Activated CD4-positive, alpha-beta T cell treated with anti-CD3 and anti-CD28 coated beads for 1 hour (primary cell): ENCODE measurements at regions not wholly inside any gene's neighbourhood (a gene's known extent, or its start where the extent isn't known, plus 50 kb on each side); places are given as distances from the start of the nearest gene placed in this dataset.
"Not testable (repeated sequence)": the region's sequence is repeated elsewhere in the genome, so short reads cannot be mapped to it uniquely, and the experiment has no call there.

Experiments
- DNase-seq: peaks from one replicate; pipeline ENCODE4 v3.0.0-alpha.2; 2020

DNA sequence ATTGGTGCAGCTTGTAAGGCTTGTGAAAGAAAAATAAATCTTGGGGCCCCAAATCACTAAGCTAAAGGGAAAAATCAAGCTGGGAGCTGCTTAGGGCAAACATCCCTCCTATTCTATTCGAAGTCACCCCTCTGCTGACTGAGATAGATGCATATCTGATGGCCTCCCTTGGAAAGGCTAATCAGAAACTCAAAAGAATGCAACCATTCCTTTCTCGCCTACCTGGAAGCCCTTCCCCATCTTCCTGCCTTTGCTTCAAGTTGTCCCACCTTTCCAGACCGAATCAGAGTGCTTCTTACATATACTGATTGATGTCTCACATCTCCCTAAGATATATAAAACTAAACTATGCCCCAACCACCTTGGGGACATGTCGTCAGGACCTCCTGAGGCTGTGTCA is 240.3 kb downstream of the SKIDA1 start:
- no peak for DNase-seq

DNA sequence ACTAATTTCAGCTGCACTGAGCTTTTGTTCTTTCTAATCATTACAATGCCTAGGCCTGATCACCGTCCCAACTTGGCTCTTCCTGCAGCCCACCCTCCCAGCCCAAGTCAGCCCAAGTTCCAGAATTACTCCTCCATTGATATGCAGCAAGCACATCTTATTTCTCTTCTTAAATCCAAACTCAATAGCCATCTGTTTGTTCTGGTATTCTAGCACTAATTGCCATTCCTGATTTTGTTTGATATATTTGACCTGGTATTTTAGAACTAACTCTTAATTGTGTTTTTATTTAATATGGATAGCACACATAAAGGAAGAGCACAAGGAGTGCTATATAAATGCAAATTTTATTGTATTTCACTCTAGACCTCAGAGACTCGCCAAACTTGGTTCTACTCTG is 241.2 kb downstream of the SKIDA1 start:
- DNase-seq, result no peak

DNA sequence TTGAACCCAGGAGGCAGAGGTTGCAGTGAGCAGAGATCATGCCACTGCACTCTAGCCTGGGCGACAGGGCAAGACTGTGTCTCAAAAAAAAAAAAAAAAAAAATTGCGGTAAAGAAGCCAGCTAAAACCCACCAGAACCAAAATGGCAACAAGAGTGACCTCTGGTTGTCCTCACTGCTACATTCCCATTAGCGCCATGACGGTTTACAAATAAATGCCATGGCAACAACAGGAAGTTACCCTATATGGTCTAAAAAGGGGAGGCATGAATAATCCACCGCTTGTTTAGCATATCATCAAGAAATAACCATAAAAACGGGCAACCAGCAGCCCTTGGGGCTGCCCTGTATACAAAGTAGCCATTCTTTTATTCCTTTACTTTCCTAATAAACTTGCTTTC is 242.4 kb downstream of the SKIDA1 start:
- DNase-seq, result not testable (repeated sequence)

DNA sequence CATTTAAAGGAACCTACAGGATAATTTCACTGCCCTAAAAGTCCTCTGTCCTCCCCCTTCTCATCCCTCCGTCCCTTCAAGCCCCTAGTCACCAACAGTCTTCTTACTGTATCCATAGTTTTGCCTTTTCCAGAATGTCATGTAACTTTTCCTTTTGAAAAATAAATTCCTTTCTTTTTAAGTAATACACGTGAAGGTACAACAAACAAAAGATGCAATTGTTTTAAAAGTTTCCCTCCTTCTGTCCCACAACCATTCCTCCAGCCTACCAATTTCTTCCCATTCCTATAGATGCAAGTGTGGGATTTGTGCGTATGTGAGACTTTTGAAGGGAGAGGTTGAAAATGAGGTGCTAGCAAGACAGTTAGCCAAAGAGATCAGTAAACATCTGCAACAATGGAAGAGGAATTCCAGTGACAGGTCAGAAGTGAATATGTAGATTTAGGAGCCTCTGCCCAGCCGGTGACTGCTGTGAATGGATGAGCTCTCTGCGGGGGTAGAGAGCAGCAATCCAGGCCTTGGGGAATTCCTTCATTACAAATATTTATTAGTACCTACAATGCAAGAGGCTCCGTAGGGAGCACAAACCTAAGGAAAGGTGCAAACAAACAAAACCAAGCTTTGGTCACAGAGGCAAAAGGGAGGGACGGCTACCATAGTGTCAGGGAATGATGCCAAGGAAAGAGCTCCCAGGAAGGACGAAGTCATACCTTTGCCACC is 243.6 kb downstream of the SKIDA1 start:
- no peak for DNase-seq

DNA sequence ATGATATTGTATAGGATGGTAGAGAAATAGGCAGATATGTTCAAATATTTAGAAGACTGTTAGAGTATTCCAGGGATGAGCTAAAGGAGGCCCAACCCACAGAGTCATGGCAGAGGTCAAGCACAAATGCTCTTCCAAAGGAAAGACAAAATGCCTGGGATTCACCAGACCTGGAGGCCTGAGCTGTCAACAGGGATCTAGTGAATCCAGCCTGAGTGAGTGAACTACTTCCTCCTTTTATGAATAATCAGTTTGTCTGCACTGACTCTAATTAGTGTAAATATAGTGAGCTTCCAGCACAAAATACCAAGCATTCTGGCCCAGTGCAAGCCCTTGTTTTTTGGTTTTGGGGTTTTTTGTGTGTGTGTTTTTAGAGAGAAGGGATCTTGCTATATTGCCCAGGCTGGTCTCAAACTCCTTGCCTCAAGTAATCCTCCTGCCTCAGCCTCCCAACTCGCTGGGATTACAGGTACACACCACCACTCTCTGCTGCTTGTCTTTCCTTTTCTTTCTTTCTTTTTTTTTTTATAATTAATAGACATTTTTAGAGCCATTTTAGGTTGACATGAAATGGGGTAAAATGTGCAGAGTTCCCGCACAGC is 244.4 kb downstream of the SKIDA1 start:
- DNase-seq, result no peak

DNA sequence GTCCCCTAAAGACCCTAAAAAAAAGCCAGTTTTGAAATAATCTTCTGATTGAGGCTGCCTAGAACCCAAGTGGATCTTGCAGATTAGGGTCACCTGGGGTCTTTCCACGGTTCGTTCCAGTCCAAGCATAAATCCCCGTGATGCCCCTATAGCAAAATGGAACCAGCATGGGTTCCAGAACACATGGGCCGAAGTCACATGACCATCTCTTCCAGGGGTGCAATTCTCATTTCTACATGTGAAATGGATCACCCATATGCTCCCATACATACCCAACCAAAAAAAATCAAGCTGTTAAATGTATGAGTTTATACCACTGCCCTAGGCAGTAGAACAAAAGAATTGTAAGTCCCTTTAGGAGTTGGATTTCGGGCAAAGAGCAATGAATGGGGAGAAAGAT is 245.4 kb downstream of the SKIDA1 start:
- DNase-seq, result no peak

DNA sequence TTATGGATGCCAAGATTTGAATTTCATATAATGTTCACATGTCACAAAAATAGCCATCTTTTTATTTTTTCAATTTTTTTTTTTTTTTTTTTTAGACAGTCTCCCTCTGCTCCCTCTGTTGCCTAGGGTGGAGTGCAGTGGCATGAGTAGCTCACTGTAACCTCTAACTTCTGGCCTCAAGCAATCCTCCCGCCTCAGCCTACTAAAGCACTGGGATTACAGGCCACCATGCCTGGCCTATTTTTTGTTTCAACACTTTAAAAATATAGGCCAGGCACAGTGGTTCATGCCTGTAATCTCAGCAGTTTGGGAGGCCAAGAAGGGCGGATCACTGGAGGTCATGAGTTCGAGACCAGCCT is 246.3 kb downstream of the SKIDA1 start:
- DNase-seq, result no peak

DNA sequence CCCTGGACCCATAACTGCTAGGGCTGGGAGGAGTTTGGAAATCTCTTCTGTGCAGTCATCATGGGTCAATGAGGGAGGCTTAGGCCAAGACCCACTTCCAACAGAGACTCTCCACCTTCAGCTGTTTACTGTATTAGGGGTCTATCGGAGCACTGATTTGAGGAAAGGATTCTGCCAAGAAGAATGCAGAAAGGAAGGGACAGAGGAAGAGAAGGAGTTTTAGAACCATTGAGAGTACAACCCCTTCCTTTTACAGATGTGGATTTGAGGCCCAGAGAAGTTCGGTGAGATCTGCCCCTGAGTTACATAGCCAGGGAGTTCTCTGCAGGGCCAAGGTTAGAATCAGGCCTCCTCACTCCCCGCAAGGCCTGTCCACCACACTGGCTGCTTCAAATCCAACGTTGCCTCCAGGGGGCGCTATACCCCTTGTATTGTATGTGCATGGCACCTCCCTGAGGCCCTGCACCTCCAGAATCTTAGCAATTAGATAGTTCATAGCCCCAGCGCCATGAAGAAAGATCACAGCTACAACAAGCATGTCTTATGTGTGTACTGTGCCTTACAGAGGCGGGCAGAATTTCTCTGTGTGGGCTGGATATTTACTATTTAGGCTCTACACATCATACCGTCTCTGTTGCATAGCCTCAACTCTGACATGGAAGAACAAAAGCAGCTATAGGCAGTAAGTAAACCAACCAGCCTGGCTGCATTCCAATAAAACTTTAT is 246.8 kb downstream of the SKIDA1 start:
- DNase-seq, result peak; percentile 32

DNA sequence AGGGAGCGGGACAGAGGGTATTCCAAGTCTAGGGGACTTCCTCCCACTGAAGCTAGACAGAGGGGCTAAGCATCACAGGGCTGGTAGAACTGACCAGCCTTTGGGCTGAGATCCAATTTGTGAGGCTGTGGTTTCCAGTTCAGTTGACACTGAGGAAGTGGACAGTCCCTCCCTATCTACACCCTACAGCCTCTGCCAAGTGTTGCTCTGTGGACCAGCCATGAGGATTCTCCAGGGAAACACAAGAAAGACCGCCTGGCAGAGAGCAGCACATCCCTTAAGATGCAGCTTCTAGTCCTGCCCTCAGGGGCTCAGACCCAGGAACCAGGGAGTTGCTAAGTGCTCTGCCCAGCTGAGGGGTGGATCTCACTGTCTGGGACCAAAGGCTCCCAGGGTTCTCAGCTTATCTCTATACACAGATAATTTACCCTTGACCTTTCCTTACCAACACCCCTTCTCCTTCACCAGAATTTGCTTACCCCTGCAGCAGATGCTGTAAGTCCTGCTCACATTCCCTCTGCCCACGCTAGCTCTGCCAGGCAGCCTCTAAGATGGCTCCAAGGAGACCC is 252.0 kb downstream of the SKIDA1 start:
- DNase-seq, result no peak

DNA sequence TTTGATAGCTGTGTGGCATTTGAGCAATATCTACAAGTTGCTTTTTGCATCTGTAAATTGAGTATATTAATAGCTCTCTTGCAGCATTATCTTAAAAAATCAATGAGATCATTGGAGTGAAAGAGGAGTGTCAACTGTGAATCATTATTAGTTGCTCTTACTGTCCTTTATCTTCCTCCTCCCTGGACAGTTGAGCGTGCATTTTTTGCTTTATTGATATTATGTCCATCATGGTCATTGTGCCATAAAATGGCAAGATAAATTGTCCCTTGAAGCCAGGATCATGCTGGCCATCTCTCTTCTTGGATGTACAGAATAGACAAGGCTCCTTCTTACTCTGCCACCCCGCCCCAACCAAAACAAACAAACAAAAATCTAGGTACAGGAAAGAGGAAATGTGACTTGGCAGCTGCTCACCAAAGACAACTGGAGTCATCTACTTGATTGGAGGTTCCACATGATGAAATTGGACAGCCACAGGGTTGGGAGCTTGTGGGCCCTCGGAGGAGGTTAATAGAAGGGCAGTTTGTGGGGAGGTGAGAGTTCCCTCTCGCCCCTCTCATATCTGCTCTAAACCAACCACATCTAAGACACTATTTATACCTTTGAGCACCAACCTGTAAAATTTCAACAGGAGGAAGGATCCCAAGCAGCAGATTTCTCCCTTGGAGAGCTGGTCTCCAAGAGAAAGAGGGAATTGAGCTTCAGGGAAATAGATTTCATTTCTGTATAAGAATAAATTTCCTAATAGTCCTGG is 252.7 kb downstream of the SKIDA1 start:
- DNase-seq, result no peak

DNA sequence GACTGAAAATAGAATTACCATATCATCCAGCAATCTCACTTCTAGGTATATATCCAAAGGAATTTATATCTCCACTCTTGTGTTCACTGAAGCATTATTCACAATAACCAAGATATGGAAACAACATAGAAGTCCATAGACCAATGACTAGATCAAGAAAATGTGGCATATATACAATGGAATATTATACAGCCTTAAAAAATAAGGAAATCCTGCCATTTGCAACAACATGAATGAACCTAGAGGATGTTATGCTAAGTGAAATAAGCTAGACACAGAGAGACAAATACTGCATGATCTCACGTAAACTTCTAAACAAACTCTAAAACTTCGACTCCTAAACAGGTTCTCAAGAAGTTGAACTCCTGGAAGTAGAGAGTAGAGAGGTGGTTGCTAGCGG is 254.5 kb downstream of the SKIDA1 start:
- DNase-seq, result no peak

DNA sequence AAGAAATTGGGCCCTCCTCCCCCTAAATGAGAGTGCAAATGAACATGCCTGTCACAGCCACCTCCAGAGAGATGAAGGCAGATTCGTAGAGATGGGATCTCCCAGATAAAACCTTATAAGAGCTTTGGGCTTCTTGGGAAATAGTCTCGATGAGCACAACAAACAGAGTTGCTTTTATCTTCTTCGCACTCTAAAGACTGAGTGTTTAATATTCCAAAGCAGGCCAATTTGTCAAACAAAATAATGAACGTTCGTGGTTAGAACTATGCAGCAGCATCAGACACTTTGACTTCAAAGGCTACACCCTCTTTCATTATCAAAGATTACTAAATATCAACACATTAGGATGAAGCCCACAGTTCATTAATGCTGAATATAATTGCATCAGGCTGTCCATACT is 256.2 kb downstream of the SKIDA1 start:
- no peak for DNase-seq

DNA sequence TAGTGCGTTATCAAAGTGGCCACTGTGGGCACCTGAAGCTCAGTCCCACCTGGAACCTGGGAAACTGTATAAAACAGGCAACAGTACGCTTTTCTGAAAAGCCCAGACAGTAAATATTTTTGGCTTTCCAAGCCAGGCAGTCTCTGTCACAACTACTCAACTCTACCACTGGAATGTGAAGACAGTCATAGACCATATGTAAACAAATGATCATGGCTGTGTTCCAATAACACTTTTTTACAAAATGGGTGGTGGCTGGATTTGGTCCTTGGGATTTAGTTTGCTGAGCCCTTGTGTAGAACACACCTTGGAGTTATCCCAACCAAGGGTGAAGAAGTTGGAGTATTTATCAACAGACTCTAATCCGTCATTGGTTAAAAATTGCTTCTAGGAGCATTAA is 259.9 kb downstream of the SKIDA1 start:
- no peak for DNase-seq

DNA sequence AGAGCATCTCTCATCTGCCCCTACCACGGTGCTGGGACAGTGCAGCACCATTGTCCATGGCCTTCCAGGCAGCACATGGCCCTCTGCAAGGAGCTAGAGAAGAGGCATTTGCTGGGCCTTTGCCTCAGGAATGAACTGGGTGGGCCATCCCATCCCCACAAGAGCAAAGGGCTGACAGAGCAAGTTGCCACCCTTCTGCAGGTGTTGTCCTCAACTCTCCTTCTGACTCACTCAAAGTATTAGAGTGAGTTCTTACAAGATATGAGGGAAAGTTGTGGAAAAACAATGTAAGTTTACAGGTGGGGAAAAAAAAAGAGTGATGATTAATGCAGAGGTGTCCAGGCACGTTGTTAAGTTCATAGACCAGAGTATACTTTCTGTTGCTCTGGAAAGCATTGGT is 261.2 kb downstream of the SKIDA1 start:
- no peak for DNase-seq

DNA sequence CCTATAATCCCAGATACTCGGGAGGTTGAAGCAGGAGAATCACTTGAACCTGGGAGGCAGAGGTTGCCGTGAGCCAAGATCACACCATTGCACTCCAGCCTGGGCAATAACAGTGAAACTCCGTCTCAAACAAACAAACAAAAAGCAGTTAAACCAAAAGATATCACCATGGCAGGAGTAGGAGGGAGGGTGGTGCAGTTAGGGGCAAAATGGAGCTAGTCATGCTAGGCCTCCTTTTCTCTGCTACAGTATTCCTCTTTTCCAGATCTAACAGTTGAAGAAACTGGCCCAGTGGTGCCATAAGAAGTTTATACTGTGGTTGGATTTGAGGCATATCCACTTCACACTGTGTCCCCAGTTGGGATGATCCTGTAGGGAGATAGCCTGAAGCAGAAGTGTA is 261.6 kb downstream of the SKIDA1 start:
- DNase-seq, result no peak

DNA sequence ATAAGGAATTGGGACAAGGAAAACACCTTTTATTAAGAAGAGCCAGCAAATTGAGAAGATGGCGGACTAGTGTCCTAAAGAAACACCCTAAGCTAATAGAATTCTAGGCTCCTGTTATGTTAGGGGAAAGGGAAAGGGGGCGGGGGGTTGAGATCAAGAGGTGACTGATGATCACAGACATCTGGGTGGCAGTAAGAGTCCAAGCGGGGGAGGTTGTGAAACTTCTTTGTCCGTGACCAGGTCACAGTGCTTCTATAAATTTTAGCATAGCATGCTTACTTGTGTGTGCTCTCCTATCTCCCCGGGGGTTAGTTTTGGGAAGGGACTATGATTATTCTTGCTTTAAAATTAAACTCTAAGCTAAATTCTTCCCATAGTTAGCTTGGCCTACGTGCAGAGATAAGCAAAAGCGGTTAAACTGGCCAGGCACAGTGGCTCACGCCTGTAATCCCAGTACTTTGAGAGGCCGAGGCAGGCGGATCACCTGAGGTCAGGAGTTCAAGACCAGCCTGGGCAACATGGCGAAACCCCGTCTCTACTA is 262.1 kb downstream of the SKIDA1 start:
- DNase-seq, result no peak

DNA sequence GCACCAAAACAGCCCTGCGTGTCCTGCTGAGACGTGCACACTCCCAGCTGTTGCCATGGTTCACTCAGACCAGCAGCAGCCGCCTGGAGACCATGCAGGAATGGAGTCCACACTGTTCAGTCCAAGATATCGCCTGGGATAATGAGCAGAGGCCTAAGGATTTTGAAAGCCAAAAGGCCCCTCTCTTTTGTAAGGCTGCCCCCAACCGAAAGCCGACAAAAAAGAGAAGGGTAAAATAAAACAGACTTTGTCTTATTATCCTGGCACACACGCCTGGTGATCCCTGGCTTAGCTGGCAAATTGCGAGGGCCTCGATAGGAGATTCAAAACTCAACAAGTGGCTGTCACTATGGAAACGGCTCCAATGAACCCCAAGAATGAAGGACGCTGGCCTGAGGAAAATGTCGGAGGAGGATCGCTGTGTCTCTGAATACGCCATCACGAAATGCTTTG is 263.6 kb downstream of the SKIDA1 start:
- no peak for DNase-seq

DNA sequence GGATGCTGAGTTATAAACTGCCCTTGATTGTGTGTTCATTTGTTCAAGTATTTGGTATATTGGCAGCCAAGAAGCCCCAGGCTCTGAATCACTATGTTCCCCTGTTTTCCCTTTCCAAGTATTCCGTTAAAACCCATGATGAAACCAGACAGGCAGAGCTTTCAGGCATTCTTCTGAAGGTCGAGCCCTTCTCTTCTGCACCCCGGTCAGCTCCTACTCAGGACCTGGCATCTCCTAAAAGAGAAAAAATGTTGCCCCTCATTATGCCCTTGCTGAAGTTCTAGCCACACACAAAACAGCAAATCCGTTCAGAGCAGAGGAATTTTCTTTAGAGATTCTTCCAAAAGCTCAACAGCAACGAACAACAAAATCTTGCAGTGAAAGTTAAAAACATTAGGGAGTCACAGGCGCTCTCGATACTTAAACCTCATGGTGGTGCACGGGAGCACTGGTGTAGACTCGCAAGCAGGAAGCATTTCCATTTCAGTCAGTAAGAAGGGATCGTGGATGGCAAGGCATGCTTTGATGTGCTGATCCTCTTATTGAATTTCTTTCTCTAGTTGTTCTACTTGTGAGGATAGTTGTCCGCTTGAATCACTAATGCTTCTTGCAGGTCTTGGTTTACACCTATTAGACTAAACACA is 264.9 kb downstream of the SKIDA1 start:
- no peak for DNase-seq

DNA sequence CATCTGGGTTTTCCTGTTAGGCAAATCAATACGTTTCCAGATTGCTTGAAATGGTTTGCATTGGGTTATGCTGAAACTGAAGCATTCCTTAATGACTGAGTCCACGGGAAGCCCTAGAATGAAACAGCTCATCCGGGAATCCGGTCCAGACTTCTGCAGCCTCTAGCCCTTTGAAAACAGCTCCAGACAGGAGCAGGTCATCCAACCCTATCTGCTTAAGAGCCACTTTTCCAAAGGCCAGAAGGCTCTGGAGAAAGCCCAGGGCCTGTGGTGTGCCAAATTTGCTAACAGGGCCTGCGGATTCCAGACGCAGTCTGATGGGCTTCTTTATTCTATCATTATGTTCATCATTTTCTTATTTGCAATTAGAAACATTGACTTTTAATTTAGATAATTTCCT is 265.4 kb downstream of the SKIDA1 start:
- no peak for DNase-seq

DNA sequence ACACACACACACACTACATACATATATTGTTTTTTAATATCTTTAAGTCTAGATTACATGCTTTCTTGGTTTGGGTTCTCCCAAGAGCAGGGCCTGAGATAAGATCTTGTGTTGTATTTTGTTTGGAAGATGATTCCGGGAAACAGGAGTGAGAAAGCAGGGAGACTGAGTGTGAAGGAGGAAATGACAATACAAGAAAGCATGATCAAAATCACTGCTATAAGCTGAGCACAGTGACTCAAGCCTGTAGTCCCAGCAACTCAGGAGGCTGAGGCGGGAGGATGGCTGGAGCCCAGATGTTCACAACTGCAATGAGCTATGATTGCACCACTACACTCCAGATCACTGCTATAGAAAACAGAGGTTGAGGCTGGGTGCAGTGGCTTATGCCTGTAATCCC is 267.6 kb downstream of the SKIDA1 start:
- DNase-seq, result no peak

DNA sequence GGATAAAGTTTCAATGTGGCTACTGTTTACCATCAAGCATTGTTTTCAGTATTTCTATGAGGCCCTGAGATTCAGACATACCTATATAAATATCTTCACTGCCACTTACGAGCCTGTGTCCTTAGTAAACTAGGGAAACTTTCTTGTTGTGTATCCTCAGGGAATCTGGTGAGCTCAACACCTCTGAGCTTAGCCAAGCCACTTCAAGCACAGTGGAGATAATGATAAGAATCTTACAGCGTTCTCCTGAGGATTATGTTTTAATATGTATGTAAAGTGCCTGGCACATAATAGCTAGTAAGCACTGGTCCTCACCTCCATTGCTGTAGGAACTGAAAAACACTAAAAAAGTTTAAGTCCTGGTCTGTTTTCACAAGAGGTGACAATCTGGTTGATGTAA is 268.3 kb downstream of the SKIDA1 start:
- DNase-seq, result no peak

DNA sequence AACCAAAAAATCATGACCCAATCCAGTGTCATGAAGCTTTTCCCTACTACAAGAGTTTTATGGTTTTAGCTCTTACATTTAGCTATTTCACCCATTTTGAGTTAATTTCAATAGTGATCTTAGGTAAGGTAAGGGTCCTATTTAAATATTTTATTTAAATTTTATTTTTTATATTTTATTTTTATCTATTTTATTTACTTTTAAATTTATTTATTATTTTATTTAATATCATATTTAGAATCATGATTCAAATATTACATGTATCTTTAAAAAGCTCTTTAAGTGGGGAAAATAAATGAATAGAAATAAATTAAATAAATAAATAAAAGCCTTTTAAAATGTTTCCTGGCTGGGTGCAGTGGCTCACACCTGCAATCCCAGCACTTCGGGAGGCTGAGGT is 276.0 kb downstream of the SKIDA1 start:
- DNase-seq, result no peak

DNA sequence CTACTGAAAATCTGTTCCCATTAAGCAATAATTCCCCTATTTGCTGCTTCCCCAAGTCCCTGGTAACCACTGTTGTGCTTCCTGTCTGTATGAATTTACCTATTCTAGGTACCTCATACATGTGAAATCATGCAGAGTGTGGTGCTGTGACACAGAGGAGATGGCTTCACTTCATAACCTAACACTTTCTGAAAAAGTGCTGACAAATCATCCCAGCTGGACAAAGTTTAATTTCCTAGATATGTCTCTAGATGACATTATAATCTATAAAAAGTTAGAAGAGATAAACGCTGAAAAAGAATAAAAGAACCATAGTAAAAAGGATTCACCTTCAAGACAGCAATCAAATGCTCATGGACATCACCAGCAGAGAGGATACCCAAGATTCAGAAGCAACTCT is 277.9 kb downstream of the SKIDA1 start:
- no peak for DNase-seq
